NCI-H226 (cell line): ENCODE measurements at regions not wholly inside any gene's neighbourhood (a gene's known extent, or its start where the extent isn't known, plus 50 kb on each side); places are given as distances from the start of the nearest gene placed in this dataset.

ENCODE experiments used
- DNase-seq: peaks from one replicate; pipeline ENCODE4 v3.0.0-alpha.2; 2015

- no peak for DNase-seq
These were observed 520.1 kb downstream of the BCL11A start for GRCh38 chr2:60033325-60033724.

- no peak for DNase-seq
These were observed 523.9 kb downstream of the BCL11A start for GRCh38 chr2:60029566-60029883.

- no peak for DNase-seq
These were observed 524.4 kb downstream of the BCL11A start for GRCh38 chr2:60028849-60029565.

- DNase-seq = no peak
These were observed 528.0 kb downstream of the BCL11A start for GRCh38 chr2:60025496-60025895.

- DNase-seq = no peak
These were observed 530.0 kb downstream of the BCL11A start for GRCh38 chr2:60023256-60023985.

- no peak for DNase-seq
These were observed 545.8 kb downstream of the BCL11A start for GRCh38 chr2:60007671-60008070.

GRCh38 chr2:60003076-60003475 is 550.4 kb downstream of the BCL11A start:
- DNase-seq = no peak

GRCh38 chr2:60002183-60002867 is 551.1 kb downstream of the BCL11A start:
- DNase-seq = no peak

- no peak for DNase-seq
These were observed 552.8 kb downstream of the BCL11A start for GRCh38 chr2:60000686-60001085.

- DNase-seq = no peak
These were observed 555.1 kb downstream of the BCL11A start for GRCh38 chr2:59998324-59998723.

GRCh38 chr2:59997371-59997770 is 556.1 kb downstream of the BCL11A start:
- no peak for DNase-seq

- no peak for DNase-seq
These were observed 556.6 kb downstream of the BCL11A start for GRCh38 chr2:59996855-59997254.

GRCh38 chr2:59993726-59994125 is 559.7 kb downstream of the BCL11A start:
- no peak for DNase-seq

- no peak for DNase-seq
These were observed 565.1 kb downstream of the BCL11A start for GRCh38 chr2:59988341-59988740.

GRCh38 chr2:59986511-59986910 is 566.9 kb downstream of the BCL11A start:
- no peak for DNase-seq

- DNase-seq = no peak
These were observed 567.5 kb downstream of the BCL11A start for GRCh38 chr2:59985923-59986322.

- no peak for DNase-seq
These were observed 579.2 kb downstream of the BCL11A start for GRCh38 chr2:59974051-59974766.

- DNase-seq = no peak
These were observed 584.3 kb downstream of the BCL11A start for GRCh38 chr2:59969161-59969560.

GRCh38 chr2:59968441-59968840 is 585.0 kb downstream of the BCL11A start:
- DNase-seq = no peak

GRCh38 chr2:59967691-59968090 is 585.8 kb downstream of the BCL11A start:
- DNase-seq = no peak

- DNase-seq = no peak
These were observed 590.3 kb downstream of the BCL11A start for GRCh38 chr2:59963157-59963556.

GRCh38 chr2:59961746-59962145 is 591.7 kb downstream of the BCL11A start:
- no peak for DNase-seq

GRCh38 chr2:59959944-59960343 is 593.5 kb downstream of the BCL11A start:
- DNase-seq = no peak
